ENCODE measurements at regions not wholly inside any gene's neighbourhood (a gene's known extent, or its start where the extent isn't known, plus 50 kb on each side); places are given as distances from the start of the nearest gene placed in this dataset.

GRCh38 chr18:1481577-1481976 is 576.9 kb downstream of the ADCYAP1 start:
- Histone ChIP-seq H3K36me3 (ENCODE audit: insufficient read depth, low read length) (no peaks in the 10 kb centered on the region), H3K4me2 (ENCODE audit: insufficient read depth, low read length) (no peak overlapping the region)
- TF ChIP-seq, protein P1, sequence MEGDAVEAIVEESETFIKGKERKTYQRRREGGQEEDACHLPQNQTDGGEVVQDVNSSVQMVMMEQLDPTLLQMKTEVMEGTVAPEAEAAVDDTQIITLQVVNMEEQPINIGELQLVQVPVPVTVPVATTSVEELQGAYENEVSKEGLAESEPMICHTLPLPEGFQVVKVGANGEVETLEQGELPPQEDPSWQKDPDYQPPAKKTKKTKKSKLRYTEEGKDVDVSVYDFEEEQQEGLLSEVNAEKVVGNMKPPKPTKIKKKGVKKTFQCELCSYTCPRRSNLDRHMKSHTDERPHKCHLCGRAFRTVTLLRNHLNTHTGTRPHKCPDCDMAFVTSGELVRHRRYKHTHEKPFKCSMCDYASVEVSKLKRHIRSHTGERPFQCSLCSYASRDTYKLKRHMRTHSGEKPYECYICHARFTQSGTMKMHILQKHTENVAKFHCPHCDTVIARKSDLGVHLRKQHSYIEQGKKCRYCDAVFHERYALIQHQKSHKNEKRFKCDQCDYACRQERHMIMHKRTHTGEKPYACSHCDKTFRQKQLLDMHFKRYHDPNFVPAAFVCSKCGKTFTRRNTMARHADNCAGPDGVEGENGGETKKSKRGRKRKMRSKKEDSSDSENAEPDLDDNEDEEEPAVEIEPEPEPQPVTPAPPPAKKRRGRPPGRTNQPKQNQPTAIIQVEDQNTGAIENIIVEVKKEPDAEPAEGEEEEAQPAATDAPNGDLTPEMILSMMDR (IDR thresholded peaks at IDR 0.05; ENCODE audit: borderline replicate concordance, extremely low read depth, low read length, poor library complexity, severe bottlenecking) = no peak
- TF ChIP-seq EZH2 (IDR thresholded peaks at IDR 0.05; ENCODE audit: borderline replicate concordance, low read depth, low read length, severe bottlenecking) = no peak

DNA sequence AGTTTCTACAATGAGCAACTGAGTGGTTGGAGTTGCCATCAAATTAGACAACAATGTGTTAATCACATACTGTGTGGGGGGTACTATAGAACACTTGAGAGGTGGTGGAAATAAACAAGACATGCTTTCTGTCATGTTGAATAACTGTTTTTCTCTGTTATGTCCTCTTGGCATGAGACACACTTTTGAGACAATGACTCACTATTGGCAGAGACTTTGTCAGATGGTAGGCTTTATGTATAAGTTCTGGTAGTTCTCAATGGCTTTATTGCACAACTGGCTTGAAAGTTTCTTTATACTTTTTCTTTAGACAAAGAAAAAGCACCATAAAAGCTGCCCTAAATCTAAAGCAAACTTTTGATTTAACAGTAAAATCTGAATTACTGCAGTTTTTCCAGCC is 578.7 kb downstream of the ADCYAP1 start:
- Histone ChIP-seq H4K20me1 (ENCODE audit: insufficient read depth, low read length) (no peaks in the 10 kb centered on the region), H3K4me1 (ENCODE audit: insufficient read depth, low read length) (no peaks in the 10 kb centered on the region), H3K4me3 (ENCODE audit: low read depth in 1 of 2, low read length in 2 of 2) (no peak overlapping the region), H3K27me3 (ENCODE audit: insufficient read depth, low read length, poor library complexity) (no peaks in the 10 kb centered on the region), H2AFZ (ENCODE audit: low read depth, low read length) (no peak overlapping the region), H3K79me2 (ENCODE audit: insufficient read depth, low read length) (no peaks in the 10 kb centered on the region), H3K36me3 (ENCODE audit: insufficient read depth, low read length) (no peaks in the 10 kb centered on the region), H3K27ac (ENCODE audit: low read length) (no peak overlapping the region), H3K9ac (ENCODE audit: low read depth, low read length) (no peak overlapping the region), H3K9me3 (ENCODE audit: insufficient read depth, low read length, severe bottlenecking) (no peaks in the 10 kb centered on the region), H3K4me2 (ENCODE audit: insufficient read depth, low read length) (no peak overlapping the region)
- ATAC-seq (ENCODE audit: insufficient read depth, low read depth) (no peak), DNase-seq (no peak)
- TF ChIP-seq, protein P1 (IDR thresholded peaks at IDR 0.05; ENCODE audit: borderline replicate concordance, extremely low read depth, low read length, poor library complexity, severe bottlenecking) = no peak
- TF ChIP-seq EZH2 (IDR thresholded peaks at IDR 0.05; ENCODE audit: borderline replicate concordance, low read depth, low read length, severe bottlenecking) = no peak

More at GRCh38 chr18:1481577-1481976, 576.9 kb downstream of the ADCYAP1 start:
- no peak overlapping the region for H3K4me3 ChIP-seq (ENCODE audit: low read depth in 1 of 2, low read length in 2 of 2)
- H3K27me3 ChIP-seq (ENCODE audit: insufficient read depth, low read length, poor library complexity) = no peaks in the 10 kb centered on the region
- no peak overlapping the region for H2AFZ ChIP-seq (ENCODE audit: low read depth, low read length)
- H3K79me2 ChIP-seq (ENCODE audit: insufficient read depth, low read length) = no peaks in the 10 kb centered on the region
- no peak overlapping the region for H3K9ac ChIP-seq (ENCODE audit: low read depth, low read length)
- H3K9me3 ChIP-seq (ENCODE audit: insufficient read depth, low read length, severe bottlenecking) = no peaks in the 10 kb centered on the region
- ATAC-seq (ENCODE audit: insufficient read depth, low read depth) (no peak), DNase-seq (no peak)
- no peak overlapping the region for H3K27ac ChIP-seq (ENCODE audit: low read length)
- H4K20me1 ChIP-seq (ENCODE audit: insufficient read depth, low read length) = no peaks in the 10 kb centered on the region
- no peaks in the 10 kb centered on the region for H3K4me1 ChIP-seq (ENCODE audit: insufficient read depth, low read length)

GRCh38 chr18:1487457-1487856 is 582.8 kb downstream of the ADCYAP1 start:
- Histone ChIP-seq H2AFZ (ENCODE audit: low read depth, low read length) (no peak overlapping the region), H3K27me3 (ENCODE audit: insufficient read depth, low read length, poor library complexity) (no peaks in the 10 kb centered on the region), H3K9me3 (ENCODE audit: insufficient read depth, low read length, severe bottlenecking) (no peaks in the 10 kb centered on the region), H3K79me2 (ENCODE audit: insufficient read depth, low read length) (no peaks in the 10 kb centered on the region), H3K36me3 (ENCODE audit: insufficient read depth, low read length) (no peaks in the 10 kb centered on the region), H3K4me3 (ENCODE audit: low read depth in 1 of 2, low read length in 2 of 2) (no peak overlapping the region), H3K4me2 (ENCODE audit: insufficient read depth, low read length) (no peak overlapping the region), H4K20me1 (ENCODE audit: insufficient read depth, low read length) (no peaks in the 10 kb centered on the region), H3K4me1 (ENCODE audit: insufficient read depth, low read length) (no peaks in the 10 kb centered on the region), H3K27ac (ENCODE audit: low read length) (no peak overlapping the region), H3K9ac (ENCODE audit: low read depth, low read length) (no peak overlapping the region)
- ATAC-seq (ENCODE audit: insufficient read depth, low read depth) (no peak), DNase-seq (no peak)
- TF ChIP-seq, protein P1 (IDR thresholded peaks at IDR 0.05; ENCODE audit: borderline replicate concordance, extremely low read depth, low read length, poor library complexity, severe bottlenecking) = no peak

GRCh38 chr18:1488394-1488793 is 583.7 kb downstream of the ADCYAP1 start:
- H3K36me3 ChIP-seq (ENCODE audit: insufficient read depth, low read length) = no peaks in the 10 kb centered on the region
- no peak overlapping the region for H3K9ac ChIP-seq (ENCODE audit: low read depth, low read length)
- no peaks in the 10 kb centered on the region for H3K4me1 ChIP-seq (ENCODE audit: insufficient read depth, low read length)
- no peaks in the 10 kb centered on the region for H3K9me3 ChIP-seq (ENCODE audit: insufficient read depth, low read length, severe bottlenecking)
- ATAC-seq (ENCODE audit: insufficient read depth, low read depth) (no peak), DNase-seq (no peak)
- TF ChIP-seq EZH2 (IDR thresholded peaks at IDR 0.05; ENCODE audit: borderline replicate concordance, low read depth, low read length, severe bottlenecking) = no peak
- TF ChIP-seq, protein P1 (IDR thresholded peaks at IDR 0.05; ENCODE audit: borderline replicate concordance, extremely low read depth, low read length, poor library complexity, severe bottlenecking) = no peak
- H3K27me3 ChIP-seq (ENCODE audit: insufficient read depth, low read length, poor library complexity) = no peaks in the 10 kb centered on the region
- H4K20me1 ChIP-seq (ENCODE audit: insufficient read depth, low read length) = no peaks in the 10 kb centered on the region
- H3K4me2 ChIP-seq (ENCODE audit: insufficient read depth, low read length) = no peak overlapping the region
- H3K4me3 ChIP-seq (ENCODE audit: low read depth in 1 of 2, low read length in 2 of 2) = no peak overlapping the region
- H2AFZ ChIP-seq (ENCODE audit: low read depth, low read length) = no peak overlapping the region
- no peaks in the 10 kb centered on the region for H3K79me2 ChIP-seq (ENCODE audit: insufficient read depth, low read length)
- no peak overlapping the region for H3K27ac ChIP-seq (ENCODE audit: low read length)

Data from DND-41 (cell line).